Right lobe of liver (tissue), 4 donors: ENCODE measurements at regions not wholly inside any gene's neighbourhood (a gene's known extent, or its start where the extent isn't known, plus 50 kb on each side); places are given as distances from the start of the nearest gene placed in this dataset.

Source experiments
- CTCF ChIP-seq, 4 donors: fragments of 200-600 bp in 3 of 4; fragments of 450-650 bp in 1 of 4; IDR thresholded peaks; one replicate each; pipeline versions ENCODE4 v1.5.1 to v1.8.0; 2016 to 2022; ENCODE audit warnings: antibody characterized with exemption in 4 of 4, mild to moderate bottlenecking in 2 of 4
- POLR2A ChIP-seq: fragments of 450-650 bp; IDR thresholded peaks from one replicate; pipeline ENCODE4 v1.6.1; 2017; ENCODE audit warnings: antibody characterized with exemption, mild to moderate bottlenecking
- donor health status: DM: no; HTN: no; CAD: no.
- donor health status: DM: no; HTN: no; CAD: no.
- donor health status: DM: no; HTN: yes; CAD: no.

DNA sequence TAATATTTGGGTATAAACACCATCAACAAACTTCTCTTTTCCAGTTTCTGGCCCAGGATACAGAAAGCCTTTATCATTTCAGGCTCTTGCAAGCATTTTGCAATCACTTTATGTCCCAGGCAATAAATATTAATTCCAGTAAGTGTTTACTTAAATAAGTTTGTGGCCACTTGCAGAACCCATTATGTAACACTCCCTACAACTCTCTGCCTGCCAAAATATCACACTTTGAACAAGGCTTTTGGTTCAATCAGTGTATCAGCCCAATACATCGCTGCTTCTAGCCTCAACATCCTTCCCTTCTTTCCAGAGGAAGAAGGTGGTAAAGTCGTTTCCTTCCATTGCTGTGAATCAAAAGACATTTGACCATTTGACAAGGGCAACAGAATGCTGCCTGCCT is 203.0 kb upstream of the USP25 start:
- no peak for TF ChIP-seq CTCF (IDR thresholded peaks at IDR 0.05)
- no peak for TF ChIP-seq POLR2A
